GM10248 (cell line): ENCODE measurements at regions not wholly inside any gene's neighbourhood (a gene's known extent, or its start where the extent isn't known, plus 50 kb on each side); places are given as distances from the start of the nearest gene placed in this dataset.

Experiments used
- CTCF ChIA-PET: fragments of 300-600 bp; sonication (Branson Sonifier 250); formaldehyde crosslinking; extraction: SDS; loops from one replicate; lab custom pipeline; 2021; ENCODE audit warnings: antibody characterized with exemption; lab: Yijun Ruan, JAX
- POLR2A ChIA-PET: fragments of 350-650 bp; sonication (Branson Sonifier 250); formaldehyde crosslinking; extraction: SDS; loops from one replicate; lab custom pipeline; 2020; ENCODE audit warnings: antibody characterized with exemption; lab: Yijun Ruan, JAX
- DNase-seq: peaks from one replicate; pipeline ENCODE4 v3.0.0; 2012; ENCODE audit errors: extremely low spot score
- CTCF ChIP-seq: IDR thresholded peaks from 2 replicates; pipeline ENCODE4 v1.5.1; 2012; ENCODE audit warnings: mild to moderate bottlenecking, low read depth; ENCODE audit errors: extremely low read depth, missing control alignments, control extremely low read depth

DNA sequence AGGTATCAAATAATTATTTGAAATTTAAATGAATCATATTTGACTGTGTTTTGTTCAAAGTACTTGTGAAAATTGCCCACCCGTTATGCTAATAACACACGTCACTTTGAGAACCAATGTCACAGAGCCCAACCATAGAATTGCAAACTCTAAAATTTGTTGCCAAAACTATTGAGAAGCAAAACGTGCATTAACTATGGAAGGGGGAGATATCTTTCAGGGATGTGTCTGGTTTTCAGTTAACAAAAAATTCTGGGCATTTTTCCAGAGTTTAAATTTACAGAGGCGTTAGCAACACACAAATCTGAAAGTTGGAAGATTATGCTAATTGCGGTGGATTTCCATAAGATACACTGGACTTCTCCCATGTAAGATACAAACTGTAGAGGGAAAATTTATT, 371.8 kb upstream of the E2F7 start:
- no peak for TF ChIP-seq CTCF
- no peak for DNase-seq
- ChIA-PET POLR2A (no interaction called here), CTCF (no interaction called here)

- CTCF ChIA-PET, result interaction anchor here (1.3 kb wide), 1 partner anchor 54 kb away, joined by 3 read pairs; no protein-coding TSS in a partner anchor
- POLR2A ChIA-PET, result no interaction called here
Measured at GRCh38 chr12:77435446-77436091, 370.2 kb upstream of the E2F7 start.

GRCh38 chr12:77433799-77434198, 368.4 kb upstream of the E2F7 start:
- no peak for TF ChIP-seq CTCF
- ChIA-PET POLR2A (no interaction called here), CTCF (interaction anchor here (1.0 to 2.1 kb wide), 4 partner anchors 12 to 47 kb away, joined by 3 to 10 read pairs (median 4); no protein-coding TSS in a partner anchor)
- DNase-seq, result no peak

More at GRCh38 chr12:77435446-77436091, 370.2 kb upstream of the E2F7 start:
- DNase-seq, result no peak
- no peak for TF ChIP-seq CTCF

DNA sequence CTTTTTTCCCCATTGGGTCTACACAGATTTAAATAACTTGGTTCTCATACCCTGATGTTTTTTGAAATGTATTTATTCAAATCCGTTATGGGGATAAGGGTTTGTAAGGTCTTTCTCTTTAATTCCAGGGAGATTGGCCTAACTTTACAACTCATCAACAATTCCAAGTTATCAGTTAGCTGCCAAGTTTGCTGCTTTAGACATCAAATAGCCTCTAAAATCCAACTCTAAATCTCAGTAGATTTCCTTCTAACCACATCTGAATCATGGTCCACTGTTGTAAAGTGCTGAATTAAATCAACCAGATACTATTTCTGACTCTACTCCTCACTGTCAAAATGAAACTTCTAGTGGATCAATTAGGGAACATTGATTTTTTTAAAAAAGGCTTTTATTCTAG, 364.1 kb upstream of the E2F7 start:
- no peak for DNase-seq
- no peak for TF ChIP-seq CTCF
- ChIA-PET CTCF (interaction anchor here (1.6 kb wide), 1 partner anchor 16 kb away, joined by 4 read pairs; no protein-coding TSS in a partner anchor), POLR2A (no interaction called here)

GRCh38 chr12:77421152-77421551, 355.8 kb upstream of the E2F7 start:
- no peak for DNase-seq
- ChIA-PET POLR2A (no interaction called here), CTCF (interaction anchor here (1.7 kb wide), 1 partner anchor 42 kb away, joined by 3 read pairs; no protein-coding TSS in a partner anchor)
- no peak for TF ChIP-seq CTCF

DNA sequence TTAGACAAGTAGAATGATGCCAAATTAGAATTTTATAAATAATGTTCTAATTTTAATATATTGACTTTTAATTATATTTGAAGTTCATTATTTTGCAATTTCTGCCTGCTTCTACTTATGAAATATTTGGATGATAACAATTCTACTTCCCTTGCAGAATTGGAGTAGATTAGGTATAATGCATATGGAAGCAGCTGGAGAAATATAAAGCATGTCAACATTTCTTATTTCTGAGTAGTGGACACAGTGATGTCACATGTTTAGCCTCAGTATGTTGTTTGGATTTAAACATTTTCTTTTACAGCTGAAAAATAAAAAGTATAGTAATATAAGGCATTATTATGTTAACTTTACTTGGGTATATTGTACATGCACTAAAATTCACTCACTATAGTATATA, 344.2 kb upstream of the E2F7 start:
- no peak for DNase-seq
- POLR2A ChIA-PET, result no interaction called here
- no peak for TF ChIP-seq CTCF

More for the DNA sequence above, 344.2 kb upstream of the E2F7 start:
- CTCF ChIA-PET, result no interaction called here
